HL-60 (cell line): ENCODE measurements at regions not wholly inside any gene's neighbourhood (a gene's known extent, or its start where the extent isn't known, plus 50 kb on each side); places are given as distances from the start of the nearest gene placed in this dataset.

Experiments used
- DNase-seq, 2 experiments: peaks; one replicate each; pipeline ENCODE4 v3.0.0-alpha.2; 2010 to 2020; ENCODE audit warnings: low read depth in 1 of 2, low spot score in 1 of 2
- H3K27ac ChIP-seq: fragments of 250-450 bp; sonication (Bioruptor Pico); replicated peaks from 2 replicates; pipeline ENCODE4 v1.5.1; 2020; ENCODE audit warnings: mild to moderate bottlenecking, moderate library complexity
- H3K27me3 ChIP-seq: fragments of 250-450 bp; sonication (Bioruptor Pico); 2 replicates; pipeline ENCODE4 v1.5.1; 2021; ENCODE audit warnings: mild to moderate bottlenecking, moderate library complexity; ENCODE audit not compliant: insufficient read depth, poor library complexity, severe bottlenecking
- H3K4me3 ChIP-seq: replicated peaks from 2 replicates; pipeline ENCODE4 v1.5.1; 2011; ENCODE audit warnings: mild to moderate bottlenecking, control low read depth, low read length; ENCODE audit not compliant: insufficient read depth
- GABPA ChIP-seq: IDR thresholded peaks from 2 replicates; pipeline ENCODE4 v1.6.1; 2012; ENCODE audit warnings: low read depth
- POLR2AphosphoS5 ChIP-seq: IDR thresholded peaks from 2 replicates; pipeline ENCODE4 v1.6.1; 2012; ENCODE audit warnings: low read depth
- SPI1 ChIP-seq: IDR thresholded peaks from 2 replicates; pipeline ENCODE4 v1.6.1; 2012; ENCODE audit warnings: low read depth, mild to moderate bottlenecking, borderline replicate concordance
- TF ChIP-seq, protein P1 (sequence below): IDR thresholded peaks from one replicate; pipeline ENCODE4 v1.5.1; 2011; ENCODE audit warnings: low read length, control low read depth, inconsistent platforms; ENCODE audit not compliant: insufficient read depth
- TF ChIP-seq, protein P2 (sequence below): IDR thresholded peaks from 2 replicates; pipeline ENCODE4 v1.6.1; 2012; ENCODE audit warnings: low read depth; ENCODE audit not compliant: insufficient replicate concordance

DNA sequence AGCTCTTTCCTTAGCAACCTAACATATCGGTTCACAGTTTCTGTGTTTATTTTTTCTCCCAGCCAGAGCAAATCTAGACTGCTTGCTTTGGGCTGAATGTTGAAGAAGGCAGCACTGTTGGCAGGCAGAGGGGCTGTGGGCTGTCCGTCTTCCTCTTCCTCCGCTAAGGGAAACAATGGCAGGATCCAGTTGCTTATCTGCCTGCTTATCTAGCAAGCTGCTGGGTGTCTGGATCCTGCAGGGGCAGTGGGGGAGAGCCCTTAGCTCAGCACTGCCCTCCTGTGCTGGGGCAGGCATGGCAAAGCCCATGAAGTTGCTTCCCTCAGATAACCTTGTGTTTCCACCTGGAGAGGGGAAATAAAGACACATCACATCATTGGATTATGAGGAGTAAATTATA lies 92.7 kb upstream of the CD93 start:
- peak in 1 of 2 experiments; percentile 77 for DNase-seq
- Histone ChIP-seq H3K27ac (peak overlapping the region; percentile 38), H3K4me3 (no peak overlapping the region), H3K27me3 (no peaks in the 10 kb centered on the region)
- no peak for TF ChIP-seq GABPA
- TF ChIP-seq, protein P1, sequence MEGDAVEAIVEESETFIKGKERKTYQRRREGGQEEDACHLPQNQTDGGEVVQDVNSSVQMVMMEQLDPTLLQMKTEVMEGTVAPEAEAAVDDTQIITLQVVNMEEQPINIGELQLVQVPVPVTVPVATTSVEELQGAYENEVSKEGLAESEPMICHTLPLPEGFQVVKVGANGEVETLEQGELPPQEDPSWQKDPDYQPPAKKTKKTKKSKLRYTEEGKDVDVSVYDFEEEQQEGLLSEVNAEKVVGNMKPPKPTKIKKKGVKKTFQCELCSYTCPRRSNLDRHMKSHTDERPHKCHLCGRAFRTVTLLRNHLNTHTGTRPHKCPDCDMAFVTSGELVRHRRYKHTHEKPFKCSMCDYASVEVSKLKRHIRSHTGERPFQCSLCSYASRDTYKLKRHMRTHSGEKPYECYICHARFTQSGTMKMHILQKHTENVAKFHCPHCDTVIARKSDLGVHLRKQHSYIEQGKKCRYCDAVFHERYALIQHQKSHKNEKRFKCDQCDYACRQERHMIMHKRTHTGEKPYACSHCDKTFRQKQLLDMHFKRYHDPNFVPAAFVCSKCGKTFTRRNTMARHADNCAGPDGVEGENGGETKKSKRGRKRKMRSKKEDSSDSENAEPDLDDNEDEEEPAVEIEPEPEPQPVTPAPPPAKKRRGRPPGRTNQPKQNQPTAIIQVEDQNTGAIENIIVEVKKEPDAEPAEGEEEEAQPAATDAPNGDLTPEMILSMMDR = peak; percentile 41

DNA sequence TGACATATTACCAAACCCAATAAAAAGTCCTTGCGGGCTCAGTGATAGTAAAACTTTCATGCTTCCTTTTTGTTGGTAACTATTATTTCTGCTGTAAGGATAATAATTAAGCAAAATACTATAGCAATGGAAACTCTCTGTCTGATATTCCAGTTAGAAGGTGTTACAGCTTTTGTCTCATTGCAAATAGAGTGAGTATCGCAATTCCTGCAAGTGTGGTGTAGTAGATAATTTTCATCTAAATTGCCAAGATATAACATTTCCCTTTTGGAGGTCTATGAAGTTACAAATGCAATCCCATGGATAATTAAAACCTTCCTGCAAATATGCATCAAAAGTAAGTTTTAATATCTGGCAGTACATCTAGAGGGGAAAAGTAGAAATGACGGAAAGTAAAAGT lies 88.7 kb upstream of the CD93 start:
- H3K4me3 ChIP-seq = no peak overlapping the region
- no peak for DNase-seq
- no peaks in the 10 kb centered on the region for H3K27me3 ChIP-seq
- H3K27ac ChIP-seq = no peak overlapping the region
- TF ChIP-seq, protein P2, sequence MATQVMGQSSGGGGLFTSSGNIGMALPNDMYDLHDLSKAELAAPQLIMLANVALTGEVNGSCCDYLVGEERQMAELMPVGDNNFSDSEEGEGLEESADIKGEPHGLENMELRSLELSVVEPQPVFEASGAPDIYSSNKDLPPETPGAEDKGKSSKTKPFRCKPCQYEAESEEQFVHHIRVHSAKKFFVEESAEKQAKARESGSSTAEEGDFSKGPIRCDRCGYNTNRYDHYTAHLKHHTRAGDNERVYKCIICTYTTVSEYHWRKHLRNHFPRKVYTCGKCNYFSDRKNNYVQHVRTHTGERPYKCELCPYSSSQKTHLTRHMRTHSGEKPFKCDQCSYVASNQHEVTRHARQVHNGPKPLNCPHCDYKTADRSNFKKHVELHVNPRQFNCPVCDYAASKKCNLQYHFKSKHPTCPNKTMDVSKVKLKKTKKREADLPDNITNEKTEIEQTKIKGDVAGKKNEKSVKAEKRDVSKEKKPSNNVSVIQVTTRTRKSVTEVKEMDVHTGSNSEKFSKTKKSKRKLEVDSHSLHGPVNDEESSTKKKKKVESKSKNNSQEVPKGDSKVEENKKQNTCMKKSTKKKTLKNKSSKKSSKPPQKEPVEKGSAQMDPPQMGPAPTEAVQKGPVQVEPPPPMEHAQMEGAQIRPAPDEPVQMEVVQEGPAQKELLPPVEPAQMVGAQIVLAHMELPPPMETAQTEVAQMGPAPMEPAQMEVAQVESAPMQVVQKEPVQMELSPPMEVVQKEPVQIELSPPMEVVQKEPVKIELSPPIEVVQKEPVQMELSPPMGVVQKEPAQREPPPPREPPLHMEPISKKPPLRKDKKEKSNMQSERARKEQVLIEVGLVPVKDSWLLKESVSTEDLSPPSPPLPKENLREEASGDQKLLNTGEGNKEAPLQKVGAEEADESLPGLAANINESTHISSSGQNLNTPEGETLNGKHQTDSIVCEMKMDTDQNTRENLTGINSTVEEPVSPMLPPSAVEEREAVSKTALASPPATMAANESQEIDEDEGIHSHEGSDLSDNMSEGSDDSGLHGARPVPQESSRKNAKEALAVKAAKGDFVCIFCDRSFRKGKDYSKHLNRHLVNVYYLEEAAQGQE = no peak
- no peak for TF ChIP-seq POLR2AphosphoS5
- TF ChIP-seq, protein P1 = no peak
- no peak for TF ChIP-seq GABPA
- no peak for TF ChIP-seq SPI1

DNA sequence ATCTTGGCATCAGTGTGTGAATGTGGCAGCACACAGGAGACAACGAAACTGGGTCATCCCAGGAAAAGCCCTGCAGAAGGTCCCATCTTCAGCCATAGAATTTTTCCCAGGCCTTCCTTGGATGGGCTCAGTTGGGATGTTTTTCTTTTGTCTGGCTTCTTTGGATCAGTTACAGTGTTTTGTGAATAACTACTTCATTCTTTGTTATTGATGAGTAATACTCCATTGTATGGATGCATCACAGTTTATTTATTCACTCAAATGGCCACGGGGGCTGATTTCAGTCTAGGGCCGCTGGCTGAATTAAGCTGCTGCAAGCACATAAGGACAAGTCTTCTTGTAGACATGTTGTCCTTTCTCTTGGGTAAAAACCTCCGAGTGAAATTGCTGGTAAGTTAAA lies 81.3 kb upstream of the CD93 start:
- Histone ChIP-seq H3K27me3 (no peaks in the 10 kb centered on the region), H3K4me3 (no peak overlapping the region), H3K27ac (no peak overlapping the region)
- no peak for DNase-seq
- TF ChIP-seq POLR2AphosphoS5 = no peak
- TF ChIP-seq, protein P1 = no peak
- TF ChIP-seq, protein P2 = no peak
- TF ChIP-seq SPI1 = no peak
- TF ChIP-seq GABPA = no peak

DNA sequence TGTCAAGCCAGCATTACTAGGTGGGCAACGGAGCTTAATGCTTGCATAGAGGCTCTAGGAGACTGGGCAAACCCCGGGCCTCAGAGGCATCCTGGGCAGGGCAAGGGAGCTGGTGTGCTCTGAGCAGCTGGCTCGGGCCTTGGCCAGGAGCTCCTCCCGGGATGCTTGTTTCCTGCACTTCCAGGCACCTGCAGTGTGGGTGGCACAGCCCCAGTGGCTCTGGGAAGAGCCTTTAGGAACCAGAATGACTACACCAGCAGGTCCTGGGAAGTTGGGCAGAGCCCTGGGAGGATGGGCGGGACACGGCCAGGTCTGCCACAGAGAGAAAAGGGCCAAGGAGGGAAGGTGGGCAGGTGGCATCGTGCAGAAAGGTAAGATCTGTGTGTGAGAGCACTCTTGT lies 80.4 kb upstream of the CD93 start:
- Histone ChIP-seq H3K27ac (no peak overlapping the region), H3K27me3 (no peaks in the 10 kb centered on the region), H3K4me3 (no peak overlapping the region)
- DNase-seq = no peak
- TF ChIP-seq, protein P2 = no peak
